OCI-LY1 (cell line): ENCODE measurements at regions not wholly inside any gene's neighbourhood (a gene's known extent, or its start where the extent isn't known, plus 50 kb on each side); places are given as distances from the start of the nearest gene placed in this dataset.

Source experiments
- H2AFZ ChIP-seq: fragments of 200-600 bp; sonication (generic), shearing (Covaris generic); 2 replicates; pipeline ENCODE4 v1.6.0; 2014; ENCODE audit warnings: antibody characterized with exemption, mild to moderate bottlenecking, low read length
- H3F3A ChIP-seq: fragments of 200-600 bp; sonication (generic), shearing (Covaris generic); 2 replicates; pipeline ENCODE4 v1.6.0; 2014; ENCODE audit warnings: mild to moderate bottlenecking, antibody characterized with exemption, low read length, moderate library complexity; ENCODE audit not compliant: insufficient read depth
- H3K27ac ChIP-seq: fragments of 200-600 bp; sonication (generic); 2 replicates; pipeline ENCODE4 v1.5.1; 2014; ENCODE audit warnings: low read length, mixed run types, mild to moderate bottlenecking, low read depth; ENCODE audit not compliant: poor library complexity, severe bottlenecking
- H3K27me3 ChIP-seq: fragments of 200-600 bp; sonication (generic); 2 replicates; pipeline ENCODE4 v1.6.0; 2014; ENCODE audit warnings: antibody characterized with exemption, mild to moderate bottlenecking, low read length, moderate library complexity; ENCODE audit not compliant: insufficient read depth
- H3K36me3 ChIP-seq: fragments of 200-600 bp; sonication (generic); 2 replicates; pipeline ENCODE4 v1.6.1; 2014; ENCODE audit warnings: mild to moderate bottlenecking, antibody characterized with exemption, low read length, moderate library complexity, mixed read lengths; ENCODE audit not compliant: insufficient read depth
- H3K4me1 ChIP-seq: fragments of 200-600 bp; sonication (generic); 2 replicates; pipeline ENCODE4 v1.5.1; 2014; ENCODE audit warnings: mild to moderate bottlenecking, low read length, moderate library complexity; ENCODE audit not compliant: insufficient read depth, severe bottlenecking
- H3K4me2 ChIP-seq: fragments of 200-600 bp; sonication (generic), shearing (Covaris generic); 2 replicates; pipeline ENCODE4 v1.6.1; 2014; ENCODE audit warnings: low read length
- H3K4me3 ChIP-seq: fragments of 200-600 bp; sonication (generic); 2 replicates; pipeline ENCODE4 v1.5.1; 2014; ENCODE audit warnings: low read length, low read depth, mild to moderate bottlenecking, mixed read lengths; ENCODE audit not compliant: poor library complexity, severe bottlenecking
- H3K79me2 ChIP-seq: fragments of 200-600 bp; shearing (Covaris generic); 2 replicates; pipeline ENCODE4 v1.6.1; 2016; ENCODE audit warnings: mixed run types, low read length, mixed read lengths; ENCODE audit not compliant: insufficient read depth
- H3K9ac ChIP-seq: fragments of 200-600 bp; sonication (generic), shearing (Covaris generic); 2 replicates; pipeline ENCODE4 v1.6.1; 2014; ENCODE audit warnings: mild to moderate bottlenecking, low read length, mixed read lengths
- H3K9me2 ChIP-seq: fragments of 200-600 bp; sonication (generic), shearing (Covaris generic); 2 replicates; pipeline ENCODE4 v1.6.1; 2014; ENCODE audit warnings: low read depth, mild to moderate bottlenecking, low read length, mixed read lengths
- H3K9me3 ChIP-seq: fragments of 200-600 bp; shearing (Covaris generic); 2 replicates; pipeline ENCODE4 v1.6.1; 2014; ENCODE audit warnings: low read length, mixed read lengths
- H4K20me1 ChIP-seq: fragments of 200-600 bp; sonication (generic), shearing (Covaris generic); 2 replicates; pipeline ENCODE4 v1.6.0; 2016; ENCODE audit warnings: mild to moderate bottlenecking, low read length; ENCODE audit not compliant: insufficient read depth
- CTCF ChIP-seq: fragments of 200-600 bp; sonication (generic), shearing (Covaris generic); IDR thresholded peaks from 2 replicates; pipeline ENCODE4 v1.5.1; 2017; ENCODE audit warnings: mild to moderate bottlenecking, antibody characterized with exemption, low read length, moderate library complexity, mixed read lengths
- EZH2 ChIP-seq: fragments of 200-600 bp; sonication (generic), shearing (Covaris generic); IDR thresholded peaks from 2 replicates; pipeline ENCODE4 v1.8.0; 2017; ENCODE audit warnings: borderline replicate concordance, mixed run types, mild to moderate bottlenecking, antibody characterized with exemption, low read length, moderate library complexity, mixed read lengths

GRCh38 chrX:8048466-8048865, 121.3 kb upstream of the PNPLA4 start:
- TF ChIP-seq CTCF (no peak), EZH2 (no peak)
- no peak overlapping the region for H3K27ac ChIP-seq
- H3K9me3 ChIP-seq: no peaks in the 10 kb centered on the region
- H3F3A ChIP-seq: no peaks in the 10 kb centered on the region
- no peak overlapping the region for H2AFZ ChIP-seq
- H3K4me2 ChIP-seq: no peak overlapping the region
- H3K4me1 ChIP-seq: no peaks in the 10 kb centered on the region
- H3K79me2 ChIP-seq: no peaks in the 10 kb centered on the region
- H3K36me3 ChIP-seq: no peaks in the 10 kb centered on the region
- H4K20me1 ChIP-seq: no peaks in the 10 kb centered on the region
- H3K27me3 ChIP-seq: no peaks in the 10 kb centered on the region
- H3K9ac ChIP-seq: no peak overlapping the region
- H3K4me3 ChIP-seq: no peak overlapping the region
- no peaks in the 10 kb centered on the region for H3K9me2 ChIP-seq

GRCh38 chrX:8044947-8045346, 117.7 kb upstream of the PNPLA4 start:
- Histone ChIP-seq H3K4me3 (no peak overlapping the region), H4K20me1 (no peaks in the 10 kb centered on the region), H3K79me2 (no peaks in the 10 kb centered on the region), H3K9ac (no peak overlapping the region), H3K4me2 (no peak overlapping the region), H3K27ac (no peak overlapping the region), H2AFZ (no peak overlapping the region), H3K36me3 (no peaks in the 10 kb centered on the region), H3K4me1 (no peaks in the 10 kb centered on the region), H3K9me3 (no peaks in the 10 kb centered on the region), H3K9me2 (no peaks in the 10 kb centered on the region), H3F3A (no peaks in the 10 kb centered on the region), H3K27me3 (no peaks in the 10 kb centered on the region)
- TF ChIP-seq CTCF (no peak), EZH2 (no peak)

- Histone ChIP-seq H4K20me1 (no peaks in the 10 kb centered on the region), H3K4me2 (no peak overlapping the region), H3K27me3 (no peaks in the 10 kb centered on the region), H3F3A (no peaks in the 10 kb centered on the region), H3K27ac (no peak overlapping the region), H2AFZ (no peak overlapping the region), H3K36me3 (no peaks in the 10 kb centered on the region), H3K9me2 (no peaks in the 10 kb centered on the region), H3K9me3 (no peaks in the 10 kb centered on the region), H3K4me1 (no peaks in the 10 kb centered on the region), H3K4me3 (no peak overlapping the region), H3K79me2 (no peaks in the 10 kb centered on the region), H3K9ac (no peak overlapping the region)
- no peak for TF ChIP-seq EZH2
- no peak for TF ChIP-seq CTCF
These were observed 116.3 kb upstream of the PNPLA4 start for GRCh38 chrX:8043546-8043945.
